WI38 (cell line): ENCODE measurements at regions not wholly inside any gene's neighbourhood (a gene's known extent, or its start where the extent isn't known, plus 50 kb on each side); places are given as distances from the start of the nearest gene placed in this dataset.

Source experiments
- H3K4me3 ChIP-seq: 2 replicates; pipeline ENCODE4 v1.5.1; 2011; ENCODE audit warnings: low read depth, mild to moderate bottlenecking, control low read depth, low read length
- TF ChIP-seq, protein P1 (sequence below): IDR thresholded peaks from 2 replicates; pipeline ENCODE4 v1.5.1; 2012; ENCODE audit warnings: low read depth, mild to moderate bottlenecking, control low read depth, low read length

DNA sequence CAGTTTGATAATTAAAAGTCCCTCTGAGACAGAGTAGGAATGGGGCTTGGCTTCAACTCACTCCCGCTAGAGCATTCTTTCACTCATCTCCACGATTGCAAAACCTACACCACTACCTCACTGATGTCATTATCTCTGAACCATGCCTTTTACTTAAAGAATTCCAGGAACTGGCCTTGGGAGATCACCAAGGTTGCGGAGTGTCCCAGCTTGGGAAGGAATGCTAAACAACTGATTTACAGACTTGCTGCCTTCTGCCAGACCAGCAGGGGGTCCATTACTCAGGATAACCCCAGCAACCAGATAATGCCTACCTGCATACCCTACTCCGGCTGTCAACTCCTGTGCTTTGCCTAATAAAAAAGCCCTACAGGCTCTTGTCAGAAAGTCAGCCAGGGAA, 102.2 kb upstream of the RALGAPA2 start:
- TF ChIP-seq, protein P1, sequence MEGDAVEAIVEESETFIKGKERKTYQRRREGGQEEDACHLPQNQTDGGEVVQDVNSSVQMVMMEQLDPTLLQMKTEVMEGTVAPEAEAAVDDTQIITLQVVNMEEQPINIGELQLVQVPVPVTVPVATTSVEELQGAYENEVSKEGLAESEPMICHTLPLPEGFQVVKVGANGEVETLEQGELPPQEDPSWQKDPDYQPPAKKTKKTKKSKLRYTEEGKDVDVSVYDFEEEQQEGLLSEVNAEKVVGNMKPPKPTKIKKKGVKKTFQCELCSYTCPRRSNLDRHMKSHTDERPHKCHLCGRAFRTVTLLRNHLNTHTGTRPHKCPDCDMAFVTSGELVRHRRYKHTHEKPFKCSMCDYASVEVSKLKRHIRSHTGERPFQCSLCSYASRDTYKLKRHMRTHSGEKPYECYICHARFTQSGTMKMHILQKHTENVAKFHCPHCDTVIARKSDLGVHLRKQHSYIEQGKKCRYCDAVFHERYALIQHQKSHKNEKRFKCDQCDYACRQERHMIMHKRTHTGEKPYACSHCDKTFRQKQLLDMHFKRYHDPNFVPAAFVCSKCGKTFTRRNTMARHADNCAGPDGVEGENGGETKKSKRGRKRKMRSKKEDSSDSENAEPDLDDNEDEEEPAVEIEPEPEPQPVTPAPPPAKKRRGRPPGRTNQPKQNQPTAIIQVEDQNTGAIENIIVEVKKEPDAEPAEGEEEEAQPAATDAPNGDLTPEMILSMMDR, result no peak
- no peak overlapping the region for H3K4me3 ChIP-seq

DNA sequence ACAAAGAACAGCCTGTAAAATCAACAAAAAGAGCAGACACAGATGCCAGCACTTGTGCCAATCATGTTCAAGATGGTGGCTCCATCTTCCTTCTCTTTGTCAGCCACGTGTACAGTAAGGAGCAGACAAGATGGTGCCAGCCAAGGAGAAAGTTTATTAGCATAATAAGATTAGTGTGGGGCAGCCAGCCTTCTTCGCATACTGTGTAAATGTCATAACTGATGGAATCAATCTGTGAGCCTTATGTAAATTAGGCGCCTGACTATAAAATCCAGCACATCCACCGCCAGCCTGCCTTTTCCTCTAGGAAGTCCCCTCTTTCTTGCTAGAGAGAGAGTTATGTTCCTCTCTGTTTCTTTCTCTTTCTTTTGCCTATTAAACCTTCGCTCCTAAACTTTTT, 99.7 kb upstream of the RALGAPA2 start:
- H3K4me3 ChIP-seq, result no peak overlapping the region
- TF ChIP-seq, protein P1, result no peak

DNA sequence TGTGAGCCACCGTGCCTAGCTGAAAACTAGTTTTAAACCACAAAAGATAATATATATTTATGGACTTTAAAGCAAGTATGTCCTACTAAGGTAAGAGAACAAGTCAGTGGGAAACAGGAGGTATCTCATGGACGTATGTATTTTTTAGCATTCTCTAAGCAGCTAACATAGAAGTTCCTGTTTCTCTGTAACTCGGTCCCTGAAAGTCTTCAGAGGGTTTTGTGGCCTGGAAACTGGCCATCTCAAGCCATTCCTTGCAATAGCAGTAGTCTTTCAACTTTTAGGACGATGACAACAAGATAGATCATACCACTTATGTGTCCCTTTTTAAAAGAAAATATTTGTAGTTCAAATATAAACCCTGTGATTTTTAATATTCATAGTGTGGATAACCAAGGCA, 95.6 kb upstream of the RALGAPA2 start:
- no peak overlapping the region for H3K4me3 ChIP-seq
- TF ChIP-seq, protein P1, result no peak

DNA sequence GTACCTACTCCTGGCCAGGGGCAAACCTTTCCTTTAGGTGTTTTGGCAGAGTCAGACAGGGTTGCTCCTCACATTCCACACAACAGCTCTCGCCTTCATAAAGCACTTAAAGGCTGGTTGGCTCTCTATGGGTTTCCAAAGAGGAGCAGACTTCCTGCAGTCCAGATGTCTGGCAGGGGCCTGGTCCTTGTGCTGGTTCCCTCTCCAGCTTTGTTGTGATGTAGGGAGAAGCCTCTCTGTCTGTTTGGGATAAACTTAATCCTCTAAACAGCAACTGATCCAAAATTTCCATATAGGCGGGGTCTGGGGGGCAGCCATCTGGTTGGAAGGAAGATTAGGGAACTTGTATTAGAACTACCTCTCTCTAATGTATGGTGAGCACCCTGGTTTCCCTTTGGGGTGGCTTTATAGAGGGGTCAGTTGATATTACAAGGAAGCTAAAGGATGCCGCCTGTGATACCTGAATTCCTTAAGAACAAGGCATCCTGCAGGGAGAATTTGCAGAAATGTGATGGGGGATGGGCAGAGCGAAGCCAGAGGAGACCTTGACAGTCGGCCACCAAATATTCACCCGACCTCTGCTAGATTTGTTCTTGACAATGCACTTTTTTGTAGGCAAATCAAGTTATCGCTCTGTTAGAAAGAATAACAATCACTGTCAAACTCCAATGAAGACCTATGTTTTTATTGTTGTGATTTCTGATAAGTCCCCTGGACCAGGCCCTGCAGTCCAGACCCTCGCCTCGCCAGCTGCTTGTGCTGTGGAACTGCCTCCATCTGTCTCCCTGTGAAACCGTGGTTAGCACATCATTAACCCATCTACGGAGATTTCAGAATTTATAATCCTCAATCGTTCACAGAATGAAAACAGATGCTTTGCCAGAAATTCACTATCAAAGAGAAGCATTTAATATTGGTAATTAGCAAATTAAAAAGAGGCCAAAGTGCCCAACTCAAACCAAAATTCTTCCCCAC, 94.0 kb upstream of the RALGAPA2 start:
- no peak overlapping the region for H3K4me3 ChIP-seq
- TF ChIP-seq, protein P1, result no peak

DNA sequence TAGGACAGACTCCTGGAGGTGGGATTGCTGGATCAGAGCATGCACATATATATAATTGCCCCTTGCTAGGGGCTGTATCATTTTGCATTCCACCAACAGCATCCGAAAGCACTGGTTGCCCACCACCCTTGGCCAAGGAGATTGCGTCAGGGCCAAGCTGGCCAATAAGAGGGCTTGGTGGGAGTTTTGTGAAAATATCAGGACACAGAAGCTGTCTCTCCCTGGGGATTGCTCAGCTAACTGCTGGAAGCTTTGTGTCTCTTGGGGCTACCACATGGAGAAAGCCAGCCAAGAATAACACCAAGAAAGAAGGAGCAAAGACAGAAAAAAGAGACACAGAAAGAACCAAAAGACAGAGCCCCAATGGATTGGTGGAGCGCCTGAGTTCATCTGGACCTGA, 90.6 kb upstream of the RALGAPA2 start:
- TF ChIP-seq, protein P1, result no peak

GRCh38 chr20:20802328-20802727, 89.9 kb upstream of the RALGAPA2 start:
- TF ChIP-seq, protein P1, result no peak
- no peak overlapping the region for H3K4me3 ChIP-seq

More for the DNA sequence above, 90.6 kb upstream of the RALGAPA2 start:
- no peak overlapping the region for H3K4me3 ChIP-seq

GRCh38 chr20:20799716-20800312, 87.4 kb upstream of the RALGAPA2 start:
- TF ChIP-seq, protein P1, result no peak
- H3K4me3 ChIP-seq, result no peak overlapping the region
